Skeletal muscle cell (primary cell): ENCODE measurements at regions not wholly inside any gene's neighbourhood (a gene's known extent, or its start where the extent isn't known, plus 50 kb on each side); places are given as distances from the start of the nearest gene placed in this dataset.
"Not testable (repeated sequence)": the region's sequence is repeated elsewhere in the genome, so short reads cannot be mapped to it uniquely, and the experiment has no call there.

ENCODE experiments used
- DNase-seq: peaks from one replicate; pipeline ENCODE4 v3.0.0-alpha.2; 2010; ENCODE audit warnings: low read depth
- H3K4me3 ChIP-seq: 2 replicates; pipeline ENCODE4 v1.5.1; 2011; ENCODE audit warnings: low read depth, mild to moderate bottlenecking, control low read depth, low read length, moderate library complexity

DNA sequence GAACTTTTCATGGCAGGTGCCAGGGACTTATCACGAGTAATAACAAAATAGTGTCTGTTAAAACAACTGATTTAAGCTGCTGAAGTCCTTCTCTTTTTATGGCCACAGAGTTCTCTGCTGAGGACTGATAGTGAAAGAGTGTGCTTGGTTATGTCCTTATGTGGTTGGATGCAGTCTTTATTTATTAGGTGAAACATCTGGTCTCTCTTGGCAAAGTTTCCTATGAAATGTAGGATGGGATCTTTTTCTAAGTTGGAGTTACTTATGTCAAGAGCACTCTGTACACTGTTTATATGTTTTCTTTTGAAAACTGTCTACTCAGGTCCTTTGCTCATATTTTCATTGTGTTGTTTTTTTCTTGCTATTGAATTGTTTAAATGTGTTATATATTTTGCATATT, 1816.1 kb upstream of the C9orf72 start:
- DNase-seq, result no peak
- no peak overlapping the region for H3K4me3 ChIP-seq

DNA sequence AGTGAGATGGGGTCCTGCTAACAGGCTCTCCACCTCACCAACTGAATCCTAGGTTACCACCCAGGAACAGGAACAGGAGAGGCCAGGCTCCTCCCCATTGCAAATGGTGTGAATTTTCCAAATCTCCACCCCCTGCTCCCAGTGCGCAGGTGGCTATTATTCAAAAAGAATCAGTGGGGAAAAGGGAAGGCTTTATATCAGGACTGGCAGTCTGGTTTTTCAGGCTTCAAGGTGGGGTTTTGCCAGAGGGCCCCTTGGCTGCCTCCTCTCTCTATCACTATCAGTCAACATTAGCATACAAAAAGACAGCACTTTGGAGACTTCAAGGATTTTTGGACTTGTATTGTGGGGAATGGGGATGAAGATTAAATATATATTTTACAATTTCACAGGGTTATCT, 1817.6 kb upstream of the C9orf72 start:
- DNase-seq, result no peak
- H3K4me3 ChIP-seq, result no peak overlapping the region

DNA sequence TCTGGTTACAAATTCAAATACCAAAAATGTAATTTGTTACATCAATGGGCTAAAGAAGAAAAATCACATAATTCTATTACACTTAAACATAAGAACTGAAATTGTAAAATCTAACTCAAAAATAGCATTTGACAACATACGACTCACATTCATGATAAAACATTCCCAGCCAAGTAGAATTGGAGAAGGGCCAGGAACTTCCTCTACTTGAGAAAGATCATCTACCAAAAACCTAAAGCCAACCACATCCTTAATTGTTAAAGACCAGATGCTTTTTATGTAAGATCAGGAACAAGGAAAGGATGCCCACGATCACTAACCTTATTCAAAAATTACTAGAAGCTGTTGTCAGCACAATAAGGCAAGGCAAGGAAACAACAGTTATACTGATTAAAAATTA, 1819.8 kb upstream of the C9orf72 start:
- peak; percentile 76 for DNase-seq
- no peak overlapping the region for H3K4me3 ChIP-seq

DNA sequence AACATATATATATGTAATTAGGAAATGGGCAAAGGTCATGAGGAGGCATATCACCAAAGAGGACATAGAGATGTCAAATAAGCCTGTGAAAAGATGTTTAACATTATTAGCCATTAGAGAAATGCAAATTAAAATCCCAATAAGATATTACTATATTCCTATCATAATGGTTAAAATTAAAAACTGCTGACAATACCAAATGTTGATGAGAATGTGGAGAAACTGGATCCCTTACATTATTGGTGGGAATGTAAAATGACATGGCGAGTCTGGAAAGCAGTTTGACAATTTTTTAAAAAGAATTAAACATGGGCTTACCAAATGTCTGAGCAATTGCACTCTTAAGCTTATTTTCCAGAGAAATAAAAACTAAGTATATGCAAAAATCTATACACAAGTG, 1821.6 kb upstream of the C9orf72 start:
- no peak for DNase-seq
- no peak overlapping the region for H3K4me3 ChIP-seq

DNA sequence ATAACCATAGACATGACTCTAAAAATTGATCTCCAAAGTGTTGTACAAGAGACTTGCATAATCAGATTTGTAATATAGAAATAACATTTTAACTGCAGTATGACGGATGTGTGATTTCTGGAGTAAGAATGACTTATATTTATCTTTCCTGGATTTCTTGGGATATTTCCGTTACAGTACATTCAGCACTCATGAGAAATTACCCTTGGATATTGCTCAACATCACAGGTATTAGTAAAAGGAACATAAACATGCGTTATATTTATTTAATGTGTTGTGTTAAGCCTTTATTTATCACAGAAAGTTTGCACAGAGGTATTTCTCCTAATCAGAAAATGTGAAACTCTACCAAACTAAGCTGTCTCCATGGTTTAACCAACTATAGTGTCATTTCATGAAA, 1823.9 kb upstream of the C9orf72 start:
- no peak for DNase-seq
- H3K4me3 ChIP-seq, result no peak overlapping the region

DNA sequence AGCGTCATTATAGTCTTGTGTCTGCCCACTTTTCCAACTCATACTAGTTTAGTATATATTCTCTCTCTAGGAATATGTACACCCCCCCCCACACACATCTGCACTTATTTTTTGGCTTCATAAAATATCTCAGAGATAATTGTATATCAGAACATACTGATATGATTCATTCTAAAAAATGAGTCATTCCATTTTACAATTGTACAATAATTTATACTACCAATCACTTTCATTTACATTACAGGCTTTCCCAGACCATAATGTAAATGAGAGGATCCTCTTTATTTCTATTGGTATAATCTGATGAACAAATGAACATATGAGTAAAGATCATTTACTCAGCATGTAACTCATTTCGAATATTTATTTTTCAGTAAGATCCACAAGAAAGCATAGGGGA, 1842.9 kb upstream of the C9orf72 start:
- DNase-seq, result no peak
- H3K4me3 ChIP-seq, result no peak overlapping the region

DNA sequence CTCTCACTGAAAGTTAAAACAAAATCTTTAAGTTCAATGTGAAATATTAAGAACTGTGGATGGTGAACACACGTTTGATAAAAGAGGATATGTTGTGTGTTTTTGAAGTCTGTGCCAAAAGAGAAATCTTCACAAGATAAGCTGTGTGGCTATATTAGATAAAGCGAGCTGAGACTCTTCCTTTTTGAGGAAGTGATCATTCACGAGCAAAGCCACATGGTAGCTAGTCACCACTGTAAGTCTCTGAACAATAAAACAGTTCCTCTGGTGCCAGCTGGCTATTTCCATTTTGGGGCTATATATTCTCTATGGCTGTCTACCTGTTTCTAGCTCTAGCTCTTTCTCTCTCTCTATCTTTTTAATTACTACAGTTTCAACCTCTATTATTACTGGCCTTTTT, 1849.2 kb upstream of the C9orf72 start:
- no peak overlapping the region for H3K4me3 ChIP-seq
- DNase-seq, result no peak

DNA sequence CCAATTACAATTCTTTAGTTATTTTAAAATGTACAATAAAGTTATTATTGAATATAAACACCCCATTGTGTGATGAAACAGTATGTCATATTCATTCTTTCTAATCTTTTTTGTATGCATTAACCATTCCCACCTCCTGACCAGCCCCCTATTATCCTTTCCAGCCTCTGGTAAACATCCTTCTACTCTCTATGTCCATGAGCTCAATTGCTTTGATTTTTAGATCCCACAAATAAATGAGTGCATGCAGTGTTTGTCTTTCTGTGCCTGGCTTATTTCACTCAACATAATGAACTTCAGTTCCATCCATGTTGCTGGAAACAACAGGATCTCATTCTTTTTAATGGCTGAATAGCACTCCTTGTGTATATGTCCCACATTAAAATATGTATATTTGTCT, 1858.9 kb upstream of the C9orf72 start:
- H3K4me3 ChIP-seq, result no peak overlapping the region

DNA sequence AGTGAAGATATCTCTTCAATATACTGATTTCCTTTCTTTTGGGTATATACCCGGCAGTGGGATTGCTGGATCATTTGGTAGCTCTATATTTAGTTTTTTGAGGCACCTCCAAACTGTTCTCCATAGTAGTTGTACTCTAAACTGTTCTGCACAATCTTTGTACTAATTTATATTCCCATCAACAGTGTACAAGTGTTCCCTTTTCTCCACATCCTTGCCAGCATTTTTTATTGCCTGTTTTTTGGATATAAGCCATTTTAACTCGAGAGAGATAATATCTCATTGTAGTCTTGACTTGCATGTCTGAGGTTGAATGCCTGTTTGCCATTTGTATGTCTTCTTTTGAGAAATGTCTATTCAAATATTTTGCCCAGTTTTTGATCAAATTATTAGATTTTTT, 1859.4 kb upstream of the C9orf72 start:
- not testable (repeated sequence) for H3K4me3 ChIP-seq, DNase-seq

More for the DNA sequence above, 1858.9 kb upstream of the C9orf72 start:
- no peak for DNase-seq

DNA sequence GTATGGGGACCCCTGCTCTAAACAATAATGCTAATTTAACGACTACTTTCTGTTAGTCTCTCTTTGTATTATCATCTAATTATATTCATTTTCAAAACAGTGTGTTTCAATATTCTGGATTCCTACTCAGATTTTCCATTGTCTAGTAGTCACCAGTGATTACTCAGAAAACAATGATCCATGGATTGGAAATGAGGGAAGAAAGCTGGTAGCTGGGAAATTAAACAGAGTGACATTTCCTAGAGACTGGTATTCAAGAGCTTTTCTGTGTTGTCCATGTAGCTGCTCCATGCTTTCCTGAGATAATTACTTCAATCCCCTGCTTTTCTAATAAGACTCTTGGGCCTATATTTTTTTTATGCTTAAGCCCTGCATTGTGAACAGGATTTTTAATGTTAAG, 1862.1 kb upstream of the C9orf72 start:
- no peak overlapping the region for H3K4me3 ChIP-seq
- DNase-seq, result no peak

DNA sequence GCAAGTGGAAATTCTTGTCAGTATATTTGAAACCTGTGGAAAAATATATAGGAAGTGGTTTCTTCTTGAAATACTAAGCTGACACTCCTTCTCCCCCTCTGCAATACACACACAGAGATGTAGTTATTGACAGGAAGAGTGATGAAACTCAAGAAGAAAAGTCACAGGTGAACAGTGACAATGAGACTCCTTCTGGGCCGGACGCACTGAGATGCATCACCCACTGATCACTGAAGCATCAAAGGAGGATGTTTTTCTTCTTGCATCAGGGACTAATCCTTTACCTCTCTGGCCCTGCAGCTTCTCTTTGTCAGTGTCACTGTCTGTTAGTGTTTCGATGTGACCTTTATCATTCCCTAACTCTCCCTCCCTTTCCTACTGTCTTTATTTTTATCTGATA, 1864.2 kb upstream of the C9orf72 start:
- no peak overlapping the region for H3K4me3 ChIP-seq
- DNase-seq, result no peak

DNA sequence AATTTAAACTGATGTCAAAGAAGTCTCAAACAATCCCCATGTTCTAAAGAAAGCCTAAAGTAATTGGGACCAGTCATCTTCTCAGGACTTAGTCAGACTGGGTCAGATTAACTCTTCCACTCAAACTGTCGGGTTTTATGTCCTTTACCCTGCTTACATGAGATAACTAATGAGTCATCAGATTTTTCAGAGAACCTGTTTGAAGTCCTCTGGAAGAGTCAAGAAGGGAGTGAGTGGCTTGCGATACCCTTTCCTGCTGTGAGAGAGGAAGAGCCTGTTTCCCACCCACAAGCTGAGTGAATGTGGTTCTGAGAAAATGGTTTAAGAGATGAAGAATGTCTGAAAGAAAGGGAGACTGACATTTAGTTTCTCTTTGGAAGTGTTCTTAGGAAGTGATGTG, 1866.7 kb upstream of the C9orf72 start:
- DNase-seq, result peak; percentile 46
- H3K4me3 ChIP-seq, result no peak overlapping the region

DNA sequence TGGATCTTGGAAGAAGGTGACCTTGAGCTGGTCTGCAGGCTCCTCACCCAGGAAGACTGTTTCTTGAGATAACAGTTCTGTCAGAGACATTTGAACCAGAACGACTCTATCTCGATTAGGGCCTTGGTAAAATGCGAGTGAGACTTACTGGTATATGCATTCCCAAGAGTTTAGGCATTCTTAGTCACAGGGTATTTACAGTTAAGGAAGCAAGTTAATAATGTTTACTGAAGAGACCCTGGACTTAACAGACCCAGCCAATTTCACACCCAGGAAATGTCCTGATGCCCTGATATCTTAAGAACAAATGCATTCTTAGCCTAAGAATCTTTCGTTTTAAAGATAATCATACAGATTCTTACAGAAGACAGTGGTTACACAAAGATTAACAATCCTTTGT, 1867.2 kb upstream of the C9orf72 start:
- DNase-seq, result no peak
- no peak overlapping the region for H3K4me3 ChIP-seq

DNA sequence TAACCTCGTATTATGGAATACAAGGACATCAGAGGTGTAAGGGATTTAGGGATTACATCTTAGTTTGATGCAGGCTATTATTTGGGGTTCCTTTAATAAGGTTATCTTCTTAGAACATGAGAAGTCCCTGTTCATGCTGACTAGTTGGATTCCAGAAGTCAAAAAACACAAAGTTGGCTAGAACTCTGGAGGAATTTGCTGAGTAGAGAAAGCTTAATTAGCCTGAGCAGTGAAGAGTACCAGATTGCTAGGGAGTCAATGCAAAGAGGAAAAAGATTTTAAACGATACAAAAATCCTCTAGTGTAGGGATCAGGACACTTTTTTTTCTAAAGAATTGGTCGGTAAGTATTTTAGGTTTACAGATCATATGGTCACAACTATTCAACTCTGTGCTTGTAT, 1872.5 kb upstream of the C9orf72 start:
- H3K4me3 ChIP-seq, result no peak overlapping the region
- DNase-seq, result no peak

DNA sequence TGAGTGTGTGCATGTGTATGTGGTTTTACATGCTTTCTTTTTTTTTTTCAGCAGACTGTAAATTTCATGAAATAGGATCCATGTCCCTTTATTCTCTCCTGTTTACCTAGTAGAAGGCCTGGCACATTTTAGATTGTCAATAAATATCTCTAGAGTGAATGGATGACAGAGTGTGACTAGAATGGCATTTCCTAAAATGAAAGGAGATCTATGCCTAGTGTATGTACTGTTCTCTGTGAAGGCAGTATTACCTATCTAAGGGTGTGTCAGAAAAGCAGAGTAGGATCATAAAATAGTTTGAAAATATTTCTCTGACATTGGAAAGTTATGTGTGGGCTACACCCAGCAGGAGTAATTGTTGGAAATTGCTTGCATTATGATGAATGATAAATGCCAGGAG, 1876.0 kb upstream of the C9orf72 start:
- H3K4me3 ChIP-seq, result no peak overlapping the region
- no peak for DNase-seq

DNA sequence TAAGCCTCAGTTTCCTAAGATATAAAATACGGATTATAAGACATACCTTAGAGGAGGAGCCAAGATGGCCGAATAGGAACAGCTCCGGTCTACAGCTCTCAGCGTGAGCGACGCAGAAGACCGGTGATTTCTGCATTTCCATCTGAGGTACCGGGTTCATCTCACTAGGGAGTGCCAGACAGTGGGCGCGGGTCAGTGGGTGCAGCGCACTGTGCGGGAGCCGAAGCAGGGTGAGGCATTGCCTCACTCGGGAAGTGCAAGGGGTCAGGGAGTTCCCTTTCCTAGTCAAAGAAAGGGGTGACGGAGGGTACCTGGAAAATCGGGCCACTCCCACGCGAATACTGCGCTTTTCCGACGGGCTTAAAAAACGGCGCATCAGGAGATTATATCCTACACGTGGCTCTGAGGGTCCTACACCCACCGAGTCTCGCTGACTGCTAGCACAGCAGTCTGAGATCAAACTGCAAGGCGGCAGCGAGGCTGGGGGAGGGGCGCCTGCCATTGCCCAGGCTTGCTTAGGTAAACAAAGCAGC, 1877.1 kb upstream of the C9orf72 start:
- H3K4me3 ChIP-seq, DNase-seq: not testable (repeated sequence)

DNA sequence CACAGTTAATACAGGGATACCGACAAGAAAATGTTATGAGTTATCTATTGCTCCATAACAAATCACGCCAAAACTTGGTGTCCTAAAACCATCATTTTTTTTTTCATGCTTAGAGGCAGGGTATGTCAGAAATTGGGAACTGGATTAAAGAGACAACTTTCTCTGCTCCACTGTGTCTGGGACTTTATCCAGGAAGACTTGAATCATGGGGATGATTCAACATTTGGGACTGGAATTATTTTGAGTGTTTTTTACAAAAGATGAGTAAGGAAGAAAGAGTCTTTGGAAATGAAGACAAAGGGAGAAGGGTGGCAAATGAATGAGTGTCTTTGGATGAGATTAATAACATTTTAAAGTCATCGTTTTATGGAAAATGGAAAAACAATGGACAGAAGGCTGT, 1883.7 kb upstream of the C9orf72 start:
- H3K4me3 ChIP-seq, result no peak overlapping the region
- DNase-seq, result peak; percentile 67

DNA sequence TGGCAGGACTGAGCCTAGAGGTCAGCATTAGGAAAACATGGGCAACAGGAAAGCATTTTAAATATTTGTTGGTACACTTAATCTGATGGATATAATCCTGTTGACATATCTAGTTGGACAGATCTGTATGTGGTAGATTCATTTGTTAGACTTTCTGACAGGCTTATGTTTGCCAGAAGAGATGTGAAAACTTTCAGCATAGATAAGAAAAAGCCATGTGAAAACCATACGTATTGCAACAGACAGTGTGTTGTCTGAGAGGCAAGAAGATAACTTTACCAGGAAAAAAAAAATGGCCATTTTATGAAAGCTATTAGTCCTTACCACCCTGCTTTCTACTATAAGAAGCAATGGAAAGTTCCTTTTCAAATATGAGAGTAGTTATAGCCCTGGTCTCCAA, 1902.2 kb upstream of the C9orf72 start:
- no peak overlapping the region for H3K4me3 ChIP-seq
- no peak for DNase-seq

DNA sequence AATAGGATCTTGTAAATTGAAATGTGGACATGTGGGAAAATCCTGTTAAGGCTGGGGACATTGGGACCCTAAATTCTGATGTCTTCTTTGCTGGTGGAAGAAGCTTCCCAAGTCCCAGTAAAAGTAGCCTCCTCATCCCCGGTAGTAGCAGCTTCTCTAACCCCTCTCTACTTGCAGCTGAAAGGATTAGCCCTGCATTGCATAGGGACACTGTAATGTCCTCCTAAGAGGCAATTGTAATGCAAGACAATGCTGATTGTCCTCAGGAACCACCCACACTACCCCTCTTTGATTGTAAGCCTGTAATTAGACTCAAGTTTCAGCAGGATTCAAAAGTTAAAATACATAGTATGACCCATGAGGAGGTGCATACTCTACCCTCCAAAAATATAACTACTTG, 1938.4 kb upstream of the C9orf72 start:
- no peak for DNase-seq
- H3K4me3 ChIP-seq, result no peak overlapping the region

DNA sequence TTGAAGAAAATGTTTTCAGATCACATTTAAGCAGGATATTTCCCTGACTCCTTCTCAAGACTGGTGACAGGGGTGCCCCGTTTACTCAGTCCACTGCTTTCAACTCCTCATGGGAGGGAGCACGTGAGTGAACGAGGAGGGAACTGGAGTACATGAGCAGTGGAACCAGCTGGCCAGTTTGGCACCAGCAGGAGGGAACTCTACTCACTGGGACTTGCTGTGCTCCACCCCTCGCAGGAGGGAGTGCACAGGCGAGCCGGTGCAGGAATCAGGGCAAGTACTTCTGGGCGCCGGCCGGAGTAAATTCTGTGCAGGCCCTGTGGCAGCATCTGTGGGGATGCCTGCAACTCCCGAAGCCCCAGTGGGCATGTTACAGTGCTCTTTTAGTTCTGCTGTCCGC, 1941.1 kb upstream of the C9orf72 start:
- no peak for DNase-seq
- H3K4me3 ChIP-seq, result no peak overlapping the region

DNA sequence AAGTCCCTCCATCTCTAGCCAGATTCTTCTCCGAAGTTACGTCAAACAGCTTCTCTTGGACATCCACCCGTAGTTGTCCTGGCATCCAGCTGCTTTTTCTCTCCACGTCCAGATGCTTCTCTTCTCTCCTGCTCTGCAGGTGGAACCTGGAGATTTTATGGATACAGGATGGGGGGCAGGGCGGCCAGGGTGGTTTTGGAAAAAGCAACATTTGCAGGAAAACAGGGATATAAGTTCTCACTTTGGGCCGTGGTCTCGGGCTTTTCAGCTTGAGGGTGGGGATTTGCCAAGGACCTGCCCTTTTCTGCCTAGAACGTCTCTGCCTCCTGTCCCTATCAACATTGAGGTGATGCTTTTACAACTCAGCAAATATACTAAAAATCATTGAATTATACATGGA, 1941.6 kb upstream of the C9orf72 start:
- DNase-seq, result no peak

DNA sequence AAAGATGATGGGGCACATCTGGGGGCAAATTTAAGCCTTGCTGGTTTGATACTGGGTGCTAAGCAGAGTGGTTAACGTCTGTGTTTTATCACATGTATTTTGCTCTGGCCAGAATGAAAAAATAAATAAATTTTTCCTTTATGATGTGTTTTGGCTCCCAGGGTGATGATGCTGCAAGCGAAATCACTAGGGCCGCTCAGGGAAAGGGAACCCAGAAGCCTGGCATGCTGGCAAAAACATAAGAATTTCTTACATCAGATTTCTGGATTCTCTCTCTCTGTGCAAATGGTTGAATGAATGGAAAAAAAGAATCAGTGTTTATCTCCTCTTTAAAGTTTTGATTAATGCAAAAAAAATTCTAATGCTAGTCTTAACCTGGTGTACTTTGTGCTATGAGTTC, 1975.2 kb upstream of the C9orf72 start:
- no peak for DNase-seq
- H3K4me3 ChIP-seq, result no peak overlapping the region

More for the DNA sequence above, 1941.6 kb upstream of the C9orf72 start:
- H3K4me3 ChIP-seq, result no peak overlapping the region
